Activated naive CD4-positive, alpha-beta T cell treated with anti-CD3 and anti-CD28 coated beads for 36 hours (primary cell): ENCODE measurements at regions not wholly inside any gene's neighbourhood (a gene's known extent, or its start where the extent isn't known, plus 50 kb on each side); places are given as distances from the start of the nearest gene placed in this dataset.

Source experiments
- CTCF ChIA-PET: fragments of 350-600 bp; sonication (Branson Sonifier 250); formaldehyde crosslinking; loops from one replicate; lab custom pipeline; 2021; ENCODE audit warnings: antibody characterized with exemption; lab: Charles Lee
- DNase-seq: peaks from one replicate; pipeline ENCODE4 v3.0.0-alpha.2; 2020
- H3K27ac Mint-ChIP-seq: one replicate; pipeline ENCODE4 v1.8.0; 2021; ENCODE audit warnings: mild to moderate bottlenecking, mixed read lengths
- H3K27me3 Mint-ChIP-seq: one replicate; pipeline ENCODE4 v1.8.0; 2021; ENCODE audit warnings: low read depth, mixed read lengths
- H3K36me3 Mint-ChIP-seq: one replicate; pipeline ENCODE4 v1.8.0; 2021; ENCODE audit warnings: low read depth, mixed read lengths
- H3K4me1 Mint-ChIP-seq: one replicate; pipeline ENCODE4 v1.8.0; 2021; ENCODE audit warnings: low read depth, mixed read lengths
- H3K4me3 Mint-ChIP-seq: one replicate; pipeline ENCODE4 v1.8.0; 2021; ENCODE audit warnings: mild to moderate bottlenecking, moderate library complexity, mixed read lengths
- H3K9me3 Mint-ChIP-seq: one replicate; pipeline ENCODE4 v1.8.0; 2021; ENCODE audit warnings: mixed read lengths
- intact Hi-C: fragments of 100-400 bp; cut with micrococcal nuclease; formaldehyde crosslinking; loops from one replicate; pipeline ENCODE4 v1.15.1; 2023

- intact Hi-C loops = no loop called here
- Mint-ChIP-seq H3K36me3 (no peaks in the 10 kb centered on the region), H3K27me3 (no peaks in the 10 kb centered on the region), H3K4me1 (no peaks in the 10 kb centered on the region), H3K9me3 (peaks cover 15% of the 10 kb centered on the region), H3K27ac (no peak overlapping the region), H3K4me3 (no peak overlapping the region)
- CTCF ChIA-PET = interaction anchor here (0.6 kb wide), 1 partner anchor 156 kb away, joined by 6 read pairs; no protein-coding TSS in a partner anchor
- no peak for DNase-seq
These were observed 150.0 kb upstream of the RBFOX1 start for GRCh38 chr16:7182510-7183109.

GRCh38 chr16:7177875-7178274, 154.8 kb upstream of the RBFOX1 start:
- Mint-ChIP-seq H3K27ac (no peak overlapping the region), H3K4me1 (no peaks in the 10 kb centered on the region), H3K4me3 (no peak overlapping the region), H3K36me3 (no peaks in the 10 kb centered on the region), H3K27me3 (no peaks in the 10 kb centered on the region), H3K9me3 (peaks cover 21% of the 10 kb centered on the region)
- intact Hi-C loops = no loop called here
- no peak for DNase-seq
- CTCF ChIA-PET = no interaction called here

- no peak for DNase-seq
- CTCF ChIA-PET = no interaction called here
- Mint-ChIP-seq H3K9me3 (peaks cover 4% of the 10 kb centered on the region), H3K36me3 (no peaks in the 10 kb centered on the region), H3K4me3 (no peak overlapping the region), H3K27me3 (no peaks in the 10 kb centered on the region), H3K27ac (no peak overlapping the region), H3K4me1 (no peaks in the 10 kb centered on the region)
- intact Hi-C loops = no loop called here
These were observed 161.5 kb upstream of the RBFOX1 start for GRCh38 chr16:7171151-7171550.

GRCh38 chr16:7167626-7168025, 165.0 kb upstream of the RBFOX1 start:
- H3K9me3 Mint-ChIP-seq = peaks cover 13% of the 10 kb centered on the region
- no peak overlapping the region for H3K4me3 Mint-ChIP-seq
- H3K4me1 Mint-ChIP-seq = no peaks in the 10 kb centered on the region
- no peak for DNase-seq
- H3K27me3 Mint-ChIP-seq = no peaks in the 10 kb centered on the region
- CTCF ChIA-PET = no interaction called here
- intact Hi-C loops = no loop called here
- no peaks in the 10 kb centered on the region for H3K36me3 Mint-ChIP-seq
- H3K27ac Mint-ChIP-seq = no peak overlapping the region

GRCh38 chr16:7161891-7162290, 170.8 kb upstream of the RBFOX1 start:
- CTCF ChIA-PET = interaction anchor here (0.6 kb wide), 1 partner anchor 227 kb away, joined by 5 read pairs; no protein-coding TSS in a partner anchor
- H3K27me3 Mint-ChIP-seq = no peaks in the 10 kb centered on the region
- intact Hi-C loops = no loop called here
- H3K27ac Mint-ChIP-seq = no peak overlapping the region
- no peak overlapping the region for H3K4me3 Mint-ChIP-seq
- H3K4me1 Mint-ChIP-seq = no peaks in the 10 kb centered on the region
- H3K36me3 Mint-ChIP-seq = no peaks in the 10 kb centered on the region
- no peak for DNase-seq
- peaks cover 19% of the 10 kb centered on the region for H3K9me3 Mint-ChIP-seq

GRCh38 chr16:7160093-7160492, 172.6 kb upstream of the RBFOX1 start:
- CTCF ChIA-PET = no interaction called here

GRCh38 chr16:7158481-7158880, 174.2 kb upstream of the RBFOX1 start:
- peaks cover 8% of the 10 kb centered on the region for H3K9me3 Mint-ChIP-seq
- no peak overlapping the region for H3K27ac Mint-ChIP-seq
- CTCF ChIA-PET = no interaction called here
- H3K4me3 Mint-ChIP-seq = no peak overlapping the region
- no peak for DNase-seq
- H3K27me3 Mint-ChIP-seq = no peaks in the 10 kb centered on the region
- H3K4me1 Mint-ChIP-seq = no peaks in the 10 kb centered on the region
- no peaks in the 10 kb centered on the region for H3K36me3 Mint-ChIP-seq
- intact Hi-C loops = no loop called here

More at GRCh38 chr16:7160093-7160492, 172.6 kb upstream of the RBFOX1 start:
- no peak overlapping the region for H3K4me3 Mint-ChIP-seq
- peaks cover 12% of the 10 kb centered on the region for H3K9me3 Mint-ChIP-seq
- H3K4me1 Mint-ChIP-seq = no peaks in the 10 kb centered on the region
- H3K36me3 Mint-ChIP-seq = no peaks in the 10 kb centered on the region
- H3K27me3 Mint-ChIP-seq = no peaks in the 10 kb centered on the region
- H3K27ac Mint-ChIP-seq = no peak overlapping the region
- no peak for DNase-seq
- intact Hi-C loops = no loop called here

- no peaks in the 10 kb centered on the region for H3K36me3 Mint-ChIP-seq
- H3K4me1 Mint-ChIP-seq = no peaks in the 10 kb centered on the region
These were observed 182.4 kb upstream of the RBFOX1 start for GRCh38 chr16:7150230-7150629.

GRCh38 chr16:7148606-7149005, 184.0 kb upstream of the RBFOX1 start:
- Mint-ChIP-seq H3K9me3 (peaks cover 12% of the 10 kb centered on the region), H3K36me3 (no peaks in the 10 kb centered on the region), H3K27ac (no peak overlapping the region), H3K4me1 (no peaks in the 10 kb centered on the region), H3K4me3 (no peak overlapping the region), H3K27me3 (no peaks in the 10 kb centered on the region)
- intact Hi-C loops = no loop called here
- DNase-seq = no peak
- CTCF ChIA-PET = interaction anchor here (0.6 kb wide), 1 partner anchor 1886 kb away, joined by 4 read pairs; no protein-coding TSS in a partner anchor

More at GRCh38 chr16:7150230-7150629, 182.4 kb upstream of the RBFOX1 start:
- DNase-seq = no peak
- Mint-ChIP-seq H3K4me3 (no peak overlapping the region), H3K27me3 (no peaks in the 10 kb centered on the region), H3K27ac (no peak overlapping the region), H3K9me3 (peaks cover 11% of the 10 kb centered on the region)
- CTCF ChIA-PET = interaction anchor here (0.6 kb wide), 1 partner anchor 13 kb away, joined by 3 read pairs; no protein-coding TSS in a partner anchor
- intact Hi-C loops = no loop called here

- no peaks in the 10 kb centered on the region for H3K27me3 Mint-ChIP-seq
These were observed 191.7 kb upstream of the RBFOX1 start for GRCh38 chr16:7140899-7141298.

GRCh38 chr16:7137560-7138330, 194.9 kb upstream of the RBFOX1 start:
- Mint-ChIP-seq H3K4me1 (no peaks in the 10 kb centered on the region), H3K36me3 (no peaks in the 10 kb centered on the region), H3K9me3 (peaks cover 15% of the 10 kb centered on the region), H3K4me3 (no peak overlapping the region), H3K27ac (no peak overlapping the region), H3K27me3 (no peaks in the 10 kb centered on the region)
- DNase-seq = no peak
- CTCF ChIA-PET = interaction anchor here (0.6 kb wide), 1 partner anchor 20 kb away, joined by 3 read pairs; no protein-coding TSS in a partner anchor
- intact Hi-C loops = no loop called here

More at GRCh38 chr16:7140899-7141298, 191.7 kb upstream of the RBFOX1 start:
- Mint-ChIP-seq H3K4me1 (no peaks in the 10 kb centered on the region), H3K4me3 (no peak overlapping the region), H3K9me3 (peaks cover 15% of the 10 kb centered on the region), H3K27ac (no peak overlapping the region), H3K36me3 (no peaks in the 10 kb centered on the region)
- DNase-seq = no peak
- CTCF ChIA-PET = no interaction called here
- intact Hi-C loops = no loop called here

GRCh38 chr16:7132465-7132864, 200.2 kb upstream of the RBFOX1 start:
- intact Hi-C loops = no loop called here
- Mint-ChIP-seq H3K27ac (no peak overlapping the region), H3K36me3 (no peaks in the 10 kb centered on the region), H3K9me3 (peaks cover 8% of the 10 kb centered on the region), H3K27me3 (no peaks in the 10 kb centered on the region), H3K4me3 (no peak overlapping the region), H3K4me1 (no peaks in the 10 kb centered on the region)
- CTCF ChIA-PET = no interaction called here
- no peak for DNase-seq

GRCh38 chr16:7124701-7125100, 207.9 kb upstream of the RBFOX1 start:
- DNase-seq = no peak
- intact Hi-C loops = no loop called here
- Mint-ChIP-seq H3K4me1 (no peaks in the 10 kb centered on the region), H3K9me3 (peaks cover 7% of the 10 kb centered on the region), H3K27ac (no peak overlapping the region), H3K4me3 (no peak overlapping the region), H3K27me3 (no peaks in the 10 kb centered on the region), H3K36me3 (no peaks in the 10 kb centered on the region)
- CTCF ChIA-PET = no interaction called here
